ENCODE measurements at regions not wholly inside any gene's neighbourhood (a gene's known extent, or its start where the extent isn't known, plus 50 kb on each side); places are given as distances from the start of the nearest gene placed in this dataset.

- no peak for TF ChIP-seq CTCF (IDR thresholded peaks at IDR 0.05; ENCODE audit: partially characterized antibody, unreplicated experiment)
- DNase-seq, result no peak
- Mint-ChIP-seq H3K4me3 (ENCODE audit: unreplicated experiment) (no peak overlapping the region), H3K9me3 (ENCODE audit: unreplicated experiment) (no peaks in the 10 kb centered on the region), H3K27me3 (ENCODE audit: unreplicated experiment) (peaks cover 5% of the 10 kb centered on the region), H3K4me1 (ENCODE audit: low read depth, unreplicated experiment) (peaks cover 11% of the 10 kb centered on the region), H3K36me3 (ENCODE audit: unreplicated experiment) (no peaks in the 10 kb centered on the region), H3K27ac (ENCODE audit: unreplicated experiment) (no peak overlapping the region)
Measured at GRCh38 chr17:34099859-34100515, 155.1 kb upstream of the CCL2 start.

GRCh38 chr17:34107019-34107418 lies 148.1 kb upstream of the CCL2 start:
- Mint-ChIP-seq H3K27me3 (ENCODE audit: unreplicated experiment) (peaks cover 2% of the 10 kb centered on the region), H3K9me3 (ENCODE audit: unreplicated experiment) (peaks cover 3% of the 10 kb centered on the region), H3K36me3 (ENCODE audit: unreplicated experiment) (no peaks in the 10 kb centered on the region), H3K4me1 (ENCODE audit: low read depth, unreplicated experiment) (peaks cover 11% of the 10 kb centered on the region), H3K4me3 (ENCODE audit: unreplicated experiment) (no peak overlapping the region), H3K27ac (ENCODE audit: unreplicated experiment) (no peak overlapping the region)
- DNase-seq, result no peak
- no peak for TF ChIP-seq CTCF (IDR thresholded peaks at IDR 0.05; ENCODE audit: partially characterized antibody, unreplicated experiment)

GRCh38 chr17:34110315-34110714 lies 144.8 kb upstream of the CCL2 start:
- no peak for TF ChIP-seq CTCF (IDR thresholded peaks at IDR 0.05; ENCODE audit: partially characterized antibody, unreplicated experiment)
- Mint-ChIP-seq H3K9me3 (ENCODE audit: unreplicated experiment) (peaks cover 3% of the 10 kb centered on the region), H3K27ac (ENCODE audit: unreplicated experiment) (peak overlapping the region; percentile 89), H3K4me1 (ENCODE audit: low read depth, unreplicated experiment) (peaks cover 20% of the 10 kb centered on the region), H3K36me3 (ENCODE audit: unreplicated experiment) (no peaks in the 10 kb centered on the region), H3K27me3 (ENCODE audit: unreplicated experiment) (peaks cover 2% of the 10 kb centered on the region), H3K4me3 (ENCODE audit: unreplicated experiment) (no peak overlapping the region)
- DNase-seq, result peak; percentile 79

- DNase-seq, result no peak
- H3K36me3 Mint-ChIP-seq (ENCODE audit: unreplicated experiment), result no peaks in the 10 kb centered on the region
- H3K27me3 Mint-ChIP-seq (ENCODE audit: unreplicated experiment), result peaks cover 2% of the 10 kb centered on the region
- H3K9me3 Mint-ChIP-seq (ENCODE audit: unreplicated experiment), result peaks cover 3% of the 10 kb centered on the region
- H3K27ac Mint-ChIP-seq (ENCODE audit: unreplicated experiment), result no peak overlapping the region
- no peak overlapping the region for H3K4me3 Mint-ChIP-seq (ENCODE audit: unreplicated experiment)
- no peak for TF ChIP-seq CTCF (IDR thresholded peaks at IDR 0.05; ENCODE audit: partially characterized antibody, unreplicated experiment)
- H3K4me1 Mint-ChIP-seq (ENCODE audit: low read depth, unreplicated experiment), result peaks cover 20% of the 10 kb centered on the region
Measured at GRCh38 chr17:34113089-34113488, 142.0 kb upstream of the CCL2 start.

GRCh38 chr17:34114174-34114573 lies 140.9 kb upstream of the CCL2 start:
- no peaks in the 10 kb centered on the region for H3K36me3 Mint-ChIP-seq (ENCODE audit: unreplicated experiment)
- peaks cover 5% of the 10 kb centered on the region for H3K27me3 Mint-ChIP-seq (ENCODE audit: unreplicated experiment)
- no peak overlapping the region for H3K4me3 Mint-ChIP-seq (ENCODE audit: unreplicated experiment)
- peaks cover 3% of the 10 kb centered on the region for H3K9me3 Mint-ChIP-seq (ENCODE audit: unreplicated experiment)
- H3K4me1 Mint-ChIP-seq (ENCODE audit: low read depth, unreplicated experiment), result peaks cover 20% of the 10 kb centered on the region
- DNase-seq, result no peak
- H3K27ac Mint-ChIP-seq (ENCODE audit: unreplicated experiment), result no peak overlapping the region
- TF ChIP-seq CTCF (IDR thresholded peaks at IDR 0.05; ENCODE audit: partially characterized antibody, unreplicated experiment), result no peak

Data from glutamatergic neuron (in vitro differentiated cells).